LNCAP (cell line): ENCODE measurements at regions not wholly inside any gene's neighbourhood (a gene's known extent, or its start where the extent isn't known, plus 50 kb on each side); places are given as distances from the start of the nearest gene placed in this dataset.

Experiments used
- TF ChIP-seq, protein P1 (sequence below): fragments of 450-650 bp; IDR thresholded peaks from 2 replicates; pipeline ENCODE4 v1.5.1; 2017; ENCODE audit warnings: mild to moderate bottlenecking

DNA sequence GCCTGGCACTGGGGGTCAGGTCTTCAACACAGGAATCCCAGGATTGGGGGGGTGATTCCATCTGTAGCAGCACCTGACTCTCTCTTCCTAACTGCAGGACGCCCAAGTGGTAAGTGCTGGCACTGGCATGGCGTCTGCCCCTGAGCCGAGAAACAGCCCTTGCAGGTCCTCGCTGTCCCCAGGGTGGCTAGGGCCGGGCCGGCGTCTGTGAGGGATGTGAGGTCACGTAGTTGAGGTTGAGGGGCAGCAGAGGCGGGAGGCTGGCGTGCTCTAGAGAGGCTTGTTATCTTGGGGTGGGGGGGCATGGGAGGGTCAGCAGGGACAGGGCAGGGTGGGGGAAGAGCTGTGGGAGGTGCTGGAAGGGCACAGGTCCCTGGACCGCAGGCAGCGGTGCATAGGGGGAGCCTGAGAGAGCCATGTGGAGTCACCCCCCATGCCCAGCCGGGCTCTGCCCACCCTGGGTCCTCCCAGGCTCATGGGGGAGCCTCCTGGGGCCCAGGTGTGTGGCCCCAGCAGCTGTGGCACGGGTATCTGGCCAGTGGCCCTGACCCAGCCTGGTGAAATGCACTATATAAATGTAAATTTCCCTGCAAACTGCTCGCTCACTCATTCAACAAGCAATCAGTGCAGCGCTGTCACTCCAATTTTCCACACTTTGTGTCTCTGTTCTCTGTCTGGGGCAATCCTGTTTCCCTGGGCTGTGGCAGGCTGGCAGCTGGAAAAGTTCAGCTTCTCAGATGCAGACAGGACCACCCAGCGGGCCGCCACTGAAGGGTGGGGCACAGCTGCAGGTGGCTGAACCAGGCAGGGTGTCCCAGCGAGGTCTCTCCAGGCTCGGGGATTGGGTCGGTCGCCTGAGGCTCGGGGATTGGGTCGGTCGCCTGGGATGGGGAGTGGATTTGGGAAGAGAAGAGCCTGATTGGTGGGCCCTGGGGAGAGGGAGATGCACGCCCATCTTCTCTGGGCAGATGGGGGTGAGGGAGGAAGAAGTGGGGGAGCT, 102.2 kb upstream of the NKX1-1 start:
- TF ChIP-seq, protein P1, sequence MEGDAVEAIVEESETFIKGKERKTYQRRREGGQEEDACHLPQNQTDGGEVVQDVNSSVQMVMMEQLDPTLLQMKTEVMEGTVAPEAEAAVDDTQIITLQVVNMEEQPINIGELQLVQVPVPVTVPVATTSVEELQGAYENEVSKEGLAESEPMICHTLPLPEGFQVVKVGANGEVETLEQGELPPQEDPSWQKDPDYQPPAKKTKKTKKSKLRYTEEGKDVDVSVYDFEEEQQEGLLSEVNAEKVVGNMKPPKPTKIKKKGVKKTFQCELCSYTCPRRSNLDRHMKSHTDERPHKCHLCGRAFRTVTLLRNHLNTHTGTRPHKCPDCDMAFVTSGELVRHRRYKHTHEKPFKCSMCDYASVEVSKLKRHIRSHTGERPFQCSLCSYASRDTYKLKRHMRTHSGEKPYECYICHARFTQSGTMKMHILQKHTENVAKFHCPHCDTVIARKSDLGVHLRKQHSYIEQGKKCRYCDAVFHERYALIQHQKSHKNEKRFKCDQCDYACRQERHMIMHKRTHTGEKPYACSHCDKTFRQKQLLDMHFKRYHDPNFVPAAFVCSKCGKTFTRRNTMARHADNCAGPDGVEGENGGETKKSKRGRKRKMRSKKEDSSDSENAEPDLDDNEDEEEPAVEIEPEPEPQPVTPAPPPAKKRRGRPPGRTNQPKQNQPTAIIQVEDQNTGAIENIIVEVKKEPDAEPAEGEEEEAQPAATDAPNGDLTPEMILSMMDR = no peak

DNA sequence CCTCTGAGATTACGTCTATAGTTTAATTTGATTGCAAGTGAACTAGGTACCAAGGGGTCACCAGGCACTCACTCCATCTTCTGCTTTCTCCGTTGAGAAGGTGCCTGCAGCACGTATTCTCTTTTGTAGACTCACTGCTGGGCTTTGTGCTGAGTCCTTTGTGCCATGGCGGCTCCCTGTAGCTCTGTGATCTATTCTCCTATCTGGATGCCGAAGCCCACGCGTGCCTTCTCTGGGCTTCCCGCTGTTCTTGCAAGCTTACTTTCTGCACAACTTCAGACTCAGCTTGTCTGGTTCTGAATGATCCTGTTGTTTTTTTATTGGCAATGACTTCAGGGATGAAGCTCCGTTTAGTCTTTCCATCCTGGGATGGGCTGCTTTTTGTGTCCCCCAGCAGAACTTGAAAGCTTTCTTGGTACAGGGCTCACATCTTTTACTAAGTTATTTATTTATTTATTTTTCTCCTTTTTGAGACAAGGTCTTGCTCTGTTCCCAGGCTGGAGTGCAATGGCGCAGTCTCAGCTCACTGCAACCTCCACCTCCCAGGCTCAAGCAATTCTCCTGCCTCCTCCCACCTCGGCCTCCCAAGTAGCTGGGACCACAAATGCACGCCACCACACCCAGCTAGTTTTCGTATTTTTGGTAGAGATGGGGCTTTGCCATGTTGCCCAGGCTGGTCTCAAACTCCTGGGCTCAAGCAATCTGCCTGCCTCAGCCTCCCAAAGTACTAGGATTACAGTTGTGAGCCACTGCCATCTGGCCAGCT, 100.9 kb upstream of the NKX1-1 start:
- TF ChIP-seq, protein P1 = no peak

DNA sequence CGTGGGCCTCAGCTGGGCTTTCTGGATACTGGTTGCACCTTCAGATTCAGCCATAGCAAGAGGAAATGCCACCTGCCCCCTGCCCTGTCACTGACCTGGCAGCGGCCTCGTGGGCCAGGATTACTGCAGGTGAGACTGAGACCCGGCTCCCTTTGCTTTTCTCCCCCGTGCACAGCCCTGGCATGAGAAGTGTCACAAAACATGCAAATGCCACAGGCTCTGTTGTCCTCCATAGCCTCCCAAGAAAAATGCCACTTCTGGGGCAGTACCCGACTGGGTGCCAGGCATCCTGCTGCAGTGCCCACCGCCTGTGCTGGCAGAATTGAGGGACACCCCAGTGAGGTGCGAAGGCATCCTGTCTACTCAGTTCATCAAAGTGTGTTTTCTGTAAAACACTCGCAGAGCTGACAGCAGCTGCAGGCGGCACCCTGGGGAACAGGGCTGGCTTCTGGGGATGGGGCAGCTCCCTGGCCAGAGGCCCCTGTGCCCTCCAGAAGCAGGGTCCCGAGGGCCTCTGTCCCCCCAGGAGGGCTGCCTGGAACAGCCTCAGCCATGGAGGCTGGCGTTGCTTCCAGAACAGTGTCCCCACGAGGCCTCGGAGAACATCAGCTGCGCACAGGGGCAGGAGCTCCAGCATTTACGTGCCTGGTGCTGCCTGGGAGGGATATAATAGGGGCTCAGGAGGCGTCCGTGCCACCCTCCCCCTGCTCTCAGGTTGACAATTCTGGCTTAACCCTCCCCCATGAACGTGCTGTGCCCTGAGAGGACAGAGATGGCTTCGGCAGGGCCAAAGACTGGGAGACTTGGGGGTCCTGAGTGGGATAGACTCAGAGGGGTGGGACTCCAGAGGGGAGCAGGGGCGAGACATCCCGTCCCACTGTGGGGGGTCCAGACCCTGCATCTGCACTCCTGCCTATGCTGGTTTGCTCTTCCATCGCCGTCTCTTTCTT, 99.5 kb upstream of the NKX1-1 start:
- TF ChIP-seq, protein P1 = no peak

DNA sequence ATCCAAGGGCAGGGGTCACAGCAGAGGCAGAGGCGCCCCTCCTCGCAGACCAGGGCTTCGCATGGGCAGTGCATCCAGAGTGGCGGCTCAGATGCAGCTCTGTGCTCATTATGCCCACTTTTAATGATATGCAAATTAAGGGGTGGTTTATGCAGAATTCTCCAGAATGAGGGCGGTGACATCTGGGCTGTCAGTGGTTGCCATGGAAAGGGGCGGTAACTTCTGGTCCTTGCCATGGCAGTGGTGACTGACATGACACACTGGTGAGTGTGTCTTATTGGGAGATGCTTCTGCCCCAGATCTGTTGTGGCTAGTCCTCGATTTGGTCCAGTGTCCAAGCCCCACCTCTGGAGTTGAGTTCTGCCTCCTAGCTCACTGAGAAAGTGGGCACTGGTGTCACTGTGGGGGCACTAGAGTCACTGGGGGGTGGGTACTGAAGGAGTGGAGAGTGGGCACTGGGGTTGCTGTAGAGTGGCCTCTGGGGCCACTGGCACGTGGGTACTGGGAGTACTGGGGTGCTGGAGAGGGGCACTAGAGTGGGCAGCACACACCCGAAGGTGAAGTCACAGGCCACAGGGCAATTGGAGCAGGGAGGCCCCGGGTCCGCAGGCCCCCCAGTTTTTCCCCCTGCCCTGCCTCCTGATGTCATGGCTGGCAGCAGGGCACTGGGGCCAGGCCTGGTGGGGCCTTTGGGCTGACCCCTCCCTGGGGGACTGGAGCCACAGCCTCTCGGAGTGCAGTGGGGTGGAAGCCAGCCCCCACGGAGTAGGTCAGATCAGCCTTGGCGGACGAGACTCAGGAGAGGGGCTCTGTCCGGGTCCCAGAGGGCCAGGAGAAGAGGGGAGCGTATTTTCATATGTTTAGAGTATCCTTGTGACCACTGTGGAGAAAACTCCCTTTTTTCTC, 98.6 kb upstream of the NKX1-1 start:
- TF ChIP-seq, protein P1 = no peak

DNA sequence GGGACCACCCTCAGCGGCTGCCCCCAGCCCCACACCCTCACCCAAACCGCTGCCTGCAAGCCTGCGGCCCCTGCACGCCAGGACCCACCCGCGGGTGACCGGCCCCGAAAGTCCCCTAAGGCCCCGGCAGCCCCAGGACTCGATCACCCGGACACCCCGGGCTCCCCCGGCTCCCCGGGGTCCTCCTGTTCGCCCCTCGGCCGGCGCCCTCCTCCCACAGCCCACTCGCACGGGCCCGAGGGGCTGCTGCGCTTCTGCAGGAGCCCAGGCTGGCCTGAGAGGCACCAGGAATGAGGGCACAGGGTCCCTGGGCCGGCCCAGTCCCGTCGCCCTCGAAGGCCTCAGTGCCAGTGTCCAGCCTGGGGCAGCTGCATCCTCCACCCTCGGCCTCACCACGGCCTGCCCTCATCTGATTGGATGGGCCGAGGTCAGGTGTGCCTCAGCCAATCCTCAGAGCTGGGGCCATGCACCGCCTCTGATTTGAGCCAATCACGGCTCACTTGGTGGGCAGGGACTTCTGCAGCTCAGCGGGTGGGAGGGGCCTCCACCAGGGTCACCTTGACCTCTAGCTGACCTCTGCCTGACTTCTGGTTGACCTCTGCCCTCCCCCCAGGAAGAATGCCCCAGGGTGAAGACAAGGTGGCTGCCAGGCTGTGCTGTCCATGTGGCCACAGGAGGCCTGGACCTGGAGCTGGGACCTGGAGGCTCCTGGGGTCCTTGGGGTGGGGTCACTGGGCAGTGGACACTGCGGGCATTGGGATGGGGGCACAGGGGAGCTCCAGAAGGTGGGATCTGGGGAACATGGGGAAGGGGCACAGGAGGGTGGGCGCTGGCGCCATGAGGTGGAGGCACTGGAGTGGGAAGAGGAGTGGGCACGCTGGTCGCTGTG, 97.6 kb upstream of the NKX1-1 start:
- TF ChIP-seq, protein P1 = no peak

DNA sequence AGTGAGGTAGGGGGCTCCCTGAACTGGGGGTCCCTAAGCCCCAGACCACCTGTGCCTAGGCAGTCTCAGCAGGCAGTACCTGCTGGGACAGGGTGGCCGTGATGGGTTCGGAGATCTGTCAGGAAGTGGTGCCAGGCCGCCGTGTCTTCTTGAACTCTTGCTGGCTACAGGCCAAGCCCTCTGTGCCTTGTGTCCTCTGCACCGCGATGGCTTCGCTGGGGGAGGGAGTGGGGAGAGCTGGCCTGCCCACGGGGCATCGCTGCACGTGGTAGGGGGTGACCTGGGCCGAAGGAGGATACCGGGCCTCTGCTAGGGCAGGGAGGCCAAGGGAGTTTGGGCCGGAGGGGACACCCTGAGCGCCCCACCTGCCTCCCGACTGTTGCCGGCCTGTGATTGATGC, 96.7 kb upstream of the NKX1-1 start:
- TF ChIP-seq, protein P1 = no peak
